ENCODE measurements at regions not wholly inside any gene's neighbourhood (a gene's known extent, or its start where the extent isn't known, plus 50 kb on each side); places are given as distances from the start of the nearest gene placed in this dataset.

GRCh38 chr3:159796744-159797143 lies 191.9 kb upstream of the IL12A start:
- no peak overlapping the region for H3K4me3 ChIP-seq (ENCODE audit: low read length)

GRCh38 chr3:159797771-159798170 lies 190.9 kb upstream of the IL12A start:
- Histone ChIP-seq H3K4me3 (ENCODE audit: low read length) (no peak overlapping the region), H3K36me3 (ENCODE audit: insufficient read depth, low read length) (no peaks in the 10 kb centered on the region), H3K9ac (ENCODE audit: low read length) (no peak overlapping the region), H4K20me1 (ENCODE audit: insufficient read depth) (no peaks in the 10 kb centered on the region), H2AFZ (ENCODE audit: low read depth, low read length) (no peak overlapping the region), H3F3A (ENCODE audit: insufficient read depth, low read length, poor library complexity, severe bottlenecking) (no peaks in the 10 kb centered on the region), H3K27ac (ENCODE audit: low read length) (no peak overlapping the region), H3K9me3 (ENCODE audit: low read length) (no peaks in the 10 kb centered on the region), H3K4me2 (ENCODE audit: low read length) (no peak overlapping the region), H3K79me2 (replicated peaks; ENCODE audit: insufficient read depth, low read length) (no peaks in the 10 kb centered on the region), H3K27me3 (ENCODE audit: insufficient read depth, low read depth, low read length) (no peaks in the 10 kb centered on the region), H3K9me2 (ENCODE audit: insufficient read depth, low read length) (no peaks in the 10 kb centered on the region)
- TF ChIP-seq RAD21 (conservative IDR thresholded peaks at IDR 0.05) (no peak), TAF1 (IDR thresholded peaks at IDR 0.05; ENCODE audit: low read depth) (no peak), MXI1 (conservative IDR thresholded peaks at IDR 0.05; ENCODE audit: poor library complexity, severe bottlenecking) (no peak), SMC3 (conservative IDR thresholded peaks at IDR 0.05; ENCODE audit: poor library complexity) (no peak), CTCF (IDR thresholded peaks at IDR 0.05; ENCODE audit: poor library complexity, severe bottlenecking) (no peak), EP300 (conservative IDR thresholded peaks at IDR 0.05; ENCODE audit: poor library complexity, severe bottlenecking) (no peak), REST (IDR thresholded peaks at IDR 0.05; ENCODE audit: borderline replicate concordance) (no peak)

More at GRCh38 chr3:159796744-159797143, 191.9 kb upstream of the IL12A start:
- H3K79me2 ChIP-seq (replicated peaks; ENCODE audit: insufficient read depth, low read length) = no peaks in the 10 kb centered on the region
- H3K9me2 ChIP-seq (ENCODE audit: insufficient read depth, low read length) = no peaks in the 10 kb centered on the region
- H4K20me1 ChIP-seq (ENCODE audit: insufficient read depth) = no peaks in the 10 kb centered on the region
- no peak overlapping the region for H2AFZ ChIP-seq (ENCODE audit: low read depth, low read length)
- no peaks in the 10 kb centered on the region for H3K27me3 ChIP-seq (ENCODE audit: insufficient read depth, low read depth, low read length)
- TF ChIP-seq REST (IDR thresholded peaks at IDR 0.05; ENCODE audit: borderline replicate concordance) (no peak), POLR2AphosphoS5 (IDR thresholded peaks at IDR 0.05) (no peak), RAD21 (conservative IDR thresholded peaks at IDR 0.05) (no peak), EP300 (conservative IDR thresholded peaks at IDR 0.05; ENCODE audit: poor library complexity, severe bottlenecking) (no peak), SMC3 (conservative IDR thresholded peaks at IDR 0.05; ENCODE audit: poor library complexity) (no peak), MXI1 (conservative IDR thresholded peaks at IDR 0.05; ENCODE audit: poor library complexity, severe bottlenecking) (no peak), EZH2 (IDR thresholded peaks at IDR 0.05; ENCODE audit: borderline replicate concordance, insufficient read depth, low read length, poor library complexity, severe bottlenecking) (no peak), CTCF (IDR thresholded peaks at IDR 0.05; ENCODE audit: poor library complexity, severe bottlenecking) (no peak), TAF1 (IDR thresholded peaks at IDR 0.05; ENCODE audit: low read depth) (no peak)
- H3K4me2 ChIP-seq (ENCODE audit: low read length) = no peak overlapping the region
- H3K9me3 ChIP-seq (ENCODE audit: low read length) = no peaks in the 10 kb centered on the region
- H3K36me3 ChIP-seq (ENCODE audit: insufficient read depth, low read length) = no peaks in the 10 kb centered on the region
- H3K9ac ChIP-seq (ENCODE audit: low read length) = no peak overlapping the region
- no peak overlapping the region for H3K27ac ChIP-seq (ENCODE audit: low read length)
- no peaks in the 10 kb centered on the region for H3F3A ChIP-seq (ENCODE audit: insufficient read depth, low read length, poor library complexity, severe bottlenecking)

All from neural cell (in vitro differentiated cells).